ENCODE measurements at regions not wholly inside any gene's neighbourhood (a gene's known extent, or its start where the extent isn't known, plus 50 kb on each side); places are given as distances from the start of the nearest gene placed in this dataset.
"Not testable (repeated sequence)": the region's sequence is repeated elsewhere in the genome, so short reads cannot be mapped to it uniquely, and the experiment has no call there.

DNA sequence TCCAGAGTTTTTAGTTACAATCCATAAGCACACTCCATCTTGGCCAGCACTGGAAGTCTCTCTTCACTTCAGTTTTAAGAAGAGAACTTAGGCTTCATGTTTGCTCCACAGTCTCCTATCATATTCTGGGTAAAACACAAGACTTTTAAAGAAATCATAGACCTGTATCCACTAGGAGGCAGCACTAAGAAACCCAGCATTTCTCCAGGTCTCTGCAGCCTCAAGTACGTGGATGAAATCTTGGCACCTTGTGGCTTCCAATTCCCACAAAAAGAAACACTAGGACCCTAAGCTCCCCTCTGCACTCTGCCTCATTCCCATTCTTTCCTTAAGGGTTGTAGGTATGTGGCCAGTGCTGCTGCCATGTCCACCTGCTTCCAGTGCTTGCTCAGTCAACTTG, 367.3 kb upstream of the CASK start:
- peak; percentile 48 for DNase-seq (ENCODE audit: low spot score)

DNA sequence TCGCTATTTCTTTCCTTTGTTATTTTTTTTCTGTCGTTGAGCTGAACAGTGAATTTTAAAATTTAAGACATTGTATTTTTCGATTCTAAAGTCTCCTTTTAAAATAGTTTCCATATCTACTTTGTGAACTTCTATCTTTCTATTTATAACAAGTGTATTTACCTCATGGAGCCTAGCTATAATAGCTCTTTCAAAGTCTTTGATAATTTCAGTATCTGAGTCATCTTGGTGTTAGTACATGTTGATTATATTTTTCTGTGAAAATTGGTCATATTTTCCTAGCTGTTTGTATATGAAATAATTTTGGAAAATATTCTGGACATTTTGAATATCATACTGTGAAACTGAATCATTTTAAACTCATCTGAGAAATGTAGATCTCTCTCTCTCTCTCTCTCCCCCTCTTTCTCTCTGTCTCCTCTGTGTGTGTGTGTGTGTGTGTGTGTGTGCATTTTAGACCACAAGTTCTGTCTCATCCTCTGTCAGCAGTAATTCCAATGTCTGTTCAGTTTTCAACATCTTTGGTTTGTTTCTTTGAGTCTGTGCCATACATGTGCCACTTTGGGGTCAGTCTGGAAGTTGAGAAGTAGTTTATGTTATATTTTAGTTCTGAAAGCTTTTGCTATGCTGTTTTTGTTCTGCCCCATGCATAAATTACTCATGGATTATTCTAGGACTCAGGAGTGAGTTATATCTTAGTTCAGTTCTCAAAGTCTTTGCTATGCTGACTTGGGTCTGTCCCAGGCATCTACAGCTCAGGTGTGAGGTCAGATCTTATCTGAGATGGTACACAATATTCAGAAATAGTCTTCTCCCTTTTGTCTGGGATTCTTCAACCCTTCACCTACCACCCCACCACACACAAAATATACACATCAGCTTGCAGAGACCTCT, 366.4 kb upstream of the CASK start:
- no peak for DNase-seq (ENCODE audit: low spot score)

DNA sequence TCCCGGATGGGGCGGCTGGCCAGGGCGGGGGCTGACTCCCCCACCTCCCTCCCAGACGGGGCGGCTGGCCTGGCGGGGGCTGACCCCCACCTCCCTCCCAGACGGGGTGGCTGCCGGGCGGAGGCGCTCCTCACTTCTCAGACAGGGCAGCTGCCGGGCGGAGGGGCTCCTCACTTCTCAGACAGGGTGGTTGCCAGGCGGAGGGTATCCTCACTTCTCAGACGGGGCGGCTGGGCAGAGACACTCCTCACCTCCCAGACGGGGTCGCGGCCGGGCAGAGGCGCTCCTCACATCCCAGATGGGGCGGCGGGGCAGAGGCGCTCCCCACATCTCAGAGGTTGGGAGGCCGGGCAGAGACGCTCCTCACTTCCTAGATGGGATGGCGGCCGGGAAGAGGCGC, 362.3 kb upstream of the CASK start:
- not testable (repeated sequence) for DNase-seq (ENCODE audit: low spot score)

DNA sequence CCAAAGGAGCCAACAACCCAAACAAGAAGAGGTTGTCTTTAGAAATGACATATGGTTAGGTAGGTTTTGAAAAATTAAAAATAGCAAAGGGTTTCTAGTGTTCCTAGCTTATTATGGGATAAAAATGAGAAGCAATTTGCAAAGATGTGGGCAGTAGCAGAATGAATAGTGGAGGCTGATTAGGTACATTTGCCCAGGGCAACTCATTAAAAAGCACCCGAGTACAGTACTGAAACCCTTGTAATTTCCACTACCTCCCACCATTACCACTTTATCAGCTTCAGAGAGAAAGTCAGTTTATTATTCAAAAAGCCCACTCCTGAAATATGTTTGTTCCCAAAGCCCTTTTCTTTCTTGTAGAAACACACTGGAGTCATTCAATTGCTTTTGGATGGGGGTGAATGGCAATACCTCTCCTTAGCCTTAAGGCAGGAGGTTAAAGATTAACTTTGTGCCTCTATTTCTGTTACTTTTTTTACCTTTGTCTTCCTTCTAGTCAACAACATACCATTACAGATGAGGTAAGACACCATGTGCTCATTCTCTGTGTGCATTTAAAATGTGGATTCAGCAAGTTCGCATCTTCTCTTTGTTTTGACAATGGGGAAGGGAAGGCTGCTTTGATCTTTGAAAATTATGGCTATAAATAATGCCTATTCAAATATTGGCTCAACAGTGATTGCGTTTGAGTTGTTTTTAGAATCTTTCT, 353.8 kb upstream of the CASK start:
- no peak for DNase-seq (ENCODE audit: low spot score)

DNA sequence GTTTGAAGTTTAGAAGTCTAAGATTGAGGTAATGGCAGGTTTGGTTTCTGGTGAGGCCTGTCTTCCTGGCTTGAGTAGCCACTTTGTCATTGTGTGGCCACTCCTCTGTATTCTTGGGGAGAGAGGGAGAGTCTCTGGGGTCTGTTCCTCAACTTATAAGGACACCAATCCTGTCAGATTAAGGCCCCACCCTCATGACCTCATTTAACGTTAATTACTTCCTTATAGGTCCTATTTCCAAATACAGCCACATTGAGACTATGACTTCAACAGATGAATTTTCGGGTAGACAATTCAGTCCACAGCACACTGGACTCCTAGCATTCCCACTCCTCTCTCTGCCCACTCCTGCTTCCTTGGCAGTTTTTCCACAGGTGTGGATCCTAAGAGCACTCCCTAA, 350.8 kb upstream of the CASK start:
- no peak for DNase-seq (ENCODE audit: low spot score)

DNA sequence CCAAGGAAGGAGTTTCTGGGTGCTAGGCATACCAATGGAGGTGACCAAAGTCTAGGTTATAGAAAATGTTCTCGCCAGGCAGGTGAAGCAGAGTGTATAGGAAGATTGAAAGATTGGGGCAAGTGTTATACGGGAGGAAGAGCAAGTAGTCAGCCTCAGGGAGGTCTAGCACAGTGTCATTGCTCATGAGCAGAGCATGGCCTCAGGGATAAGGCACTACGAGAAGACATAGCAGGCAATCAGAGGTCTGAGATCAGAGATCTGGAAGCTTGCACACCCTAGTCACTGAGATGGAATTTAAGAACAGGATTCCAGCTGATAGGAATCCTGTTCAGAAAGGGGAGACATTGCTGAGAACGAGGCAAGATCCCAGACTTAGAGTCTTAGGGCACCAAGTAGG, 350.0 kb upstream of the CASK start:
- no peak for DNase-seq (ENCODE audit: low spot score)

DNA sequence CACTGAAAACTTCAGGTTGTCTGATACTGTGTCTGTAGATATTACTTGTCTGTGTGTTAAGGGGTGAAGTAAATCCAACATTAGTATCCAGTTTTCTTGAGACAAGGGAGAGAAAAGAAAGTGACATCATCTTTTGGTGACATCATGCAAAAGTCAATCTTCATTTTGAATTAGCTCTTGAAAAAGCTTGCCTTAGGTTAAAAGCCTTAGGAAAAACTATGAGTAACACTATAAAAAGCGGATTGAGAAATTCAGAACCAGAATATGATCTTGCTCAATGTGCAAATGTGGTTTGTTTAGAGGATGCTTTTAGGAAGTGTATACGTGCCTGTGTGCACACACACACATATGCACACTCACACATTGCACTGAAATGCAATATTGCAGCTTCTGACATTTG, 345.8 kb upstream of the CASK start:
- no peak for DNase-seq (ENCODE audit: low spot score)

DNA sequence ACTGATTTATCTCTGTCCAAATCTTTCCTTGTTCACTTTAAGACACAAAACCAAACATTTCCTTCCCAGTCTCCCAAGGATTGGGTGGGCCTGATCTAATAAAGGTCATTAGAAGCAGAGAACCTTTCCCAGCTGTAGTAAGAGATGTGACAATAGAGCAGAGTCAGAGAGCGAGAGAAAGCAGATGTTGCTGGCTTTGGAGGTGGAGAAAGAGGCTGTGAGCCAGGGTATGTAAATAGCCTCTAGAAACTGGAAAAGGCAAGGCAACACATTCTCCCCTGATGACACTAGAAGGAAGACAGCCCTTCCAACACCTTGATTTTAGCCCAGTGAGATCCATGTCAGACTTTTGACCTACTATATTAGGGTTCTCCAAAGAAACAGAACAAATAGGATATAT, 337.5 kb upstream of the CASK start:
- DNase-seq (ENCODE audit: low spot score): no peak

DNA sequence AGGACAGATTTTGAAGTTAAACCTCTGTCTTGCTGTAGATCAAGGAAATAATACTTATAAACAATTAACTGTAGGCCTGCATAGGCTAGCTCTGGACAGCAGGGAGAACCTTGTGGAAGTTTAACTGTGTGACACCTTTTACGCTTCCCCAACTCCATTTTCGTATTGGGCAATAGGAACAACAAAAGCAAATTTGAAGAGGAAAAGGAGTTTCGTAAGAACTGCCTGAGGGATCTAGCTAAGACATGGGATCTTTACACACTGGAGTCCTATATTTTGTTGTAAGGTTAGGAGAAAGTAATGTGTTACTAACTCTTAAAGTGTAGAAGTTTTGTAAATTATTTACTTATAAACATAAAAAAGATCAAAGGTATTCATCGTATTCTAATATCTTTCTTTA, 324.9 kb upstream of the CASK start:
- DNase-seq (ENCODE audit: low spot score): no peak

DNA sequence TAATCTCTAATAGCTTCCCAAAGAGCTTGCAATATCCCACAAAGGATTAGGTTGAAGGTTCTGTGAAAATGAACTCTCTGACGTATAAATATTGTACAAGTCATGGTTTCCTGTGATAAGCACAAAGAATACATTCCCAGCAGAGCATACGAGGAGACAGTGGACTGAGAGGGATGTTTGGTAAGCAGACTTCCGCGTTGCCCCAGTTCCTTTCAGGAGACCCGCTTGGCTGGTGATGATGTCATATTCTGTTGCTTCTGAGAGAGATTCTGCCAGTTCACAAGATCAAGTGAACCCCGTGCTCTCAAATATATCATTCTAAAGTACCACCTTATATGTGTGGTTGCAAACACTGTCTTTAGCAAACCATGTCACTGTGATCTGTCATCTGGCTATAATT, 323.9 kb upstream of the CASK start:
- no peak for DNase-seq (ENCODE audit: low spot score)

DNA sequence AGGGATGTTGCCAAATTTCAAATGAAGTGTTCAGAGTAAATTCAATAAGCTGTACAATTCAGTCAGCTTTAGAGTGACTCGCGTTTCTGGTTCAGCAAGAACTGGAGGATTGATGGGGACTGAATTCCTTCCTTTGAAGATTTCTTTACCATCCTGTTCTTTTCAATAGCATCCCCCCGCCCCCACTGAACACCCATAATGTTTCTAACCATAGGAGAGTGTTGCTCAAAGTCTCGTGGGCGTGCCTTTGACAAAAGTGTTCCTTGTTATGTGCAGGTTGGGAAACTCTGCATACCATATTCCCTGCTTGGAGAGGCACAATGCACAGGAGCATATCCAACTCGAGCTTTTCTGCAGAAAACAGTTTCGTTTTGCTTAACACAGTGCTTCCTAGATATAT, 323.5 kb upstream of the CASK start:
- no peak for DNase-seq (ENCODE audit: low spot score)

DNA sequence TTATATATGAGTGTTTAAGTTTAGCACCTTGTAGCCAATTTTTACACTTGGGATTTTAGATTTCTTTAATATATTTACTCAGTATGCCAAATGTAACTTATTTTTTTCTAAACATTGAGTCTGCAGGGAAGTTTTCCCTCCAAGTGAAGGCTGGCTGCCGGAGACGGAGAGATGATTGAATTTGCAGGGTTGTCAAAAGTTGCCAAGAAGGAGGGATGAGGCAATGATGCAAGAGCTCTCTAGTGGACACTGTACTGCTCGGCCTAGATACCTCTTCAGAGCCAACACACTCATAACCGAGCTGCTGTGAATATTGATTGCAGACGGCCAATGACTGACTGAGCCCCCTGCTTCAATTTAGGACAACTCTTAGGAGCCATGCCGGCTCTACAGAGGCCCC, 318.6 kb upstream of the CASK start:
- DNase-seq (ENCODE audit: low spot score): no peak

DNA sequence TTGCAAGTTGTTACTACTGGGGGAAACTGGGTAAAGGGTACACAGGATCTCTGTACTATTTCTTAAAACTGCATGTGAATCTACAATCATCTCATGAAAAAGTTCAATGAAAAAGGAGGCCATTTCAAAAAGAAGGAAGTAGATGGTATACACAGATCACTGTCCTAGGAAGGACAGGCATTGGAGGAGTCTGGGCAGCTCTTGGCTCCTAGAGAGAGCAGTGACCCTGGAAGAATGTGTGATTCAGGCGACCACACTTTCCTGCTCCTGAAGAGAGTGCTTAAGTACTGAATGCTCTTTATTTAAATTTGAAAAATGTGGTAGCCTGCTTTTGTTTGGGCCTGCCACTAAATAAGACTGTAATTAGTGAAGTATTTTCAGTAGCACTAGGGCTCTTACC, 318.1 kb upstream of the CASK start:
- no peak for DNase-seq (ENCODE audit: low spot score)

DNA sequence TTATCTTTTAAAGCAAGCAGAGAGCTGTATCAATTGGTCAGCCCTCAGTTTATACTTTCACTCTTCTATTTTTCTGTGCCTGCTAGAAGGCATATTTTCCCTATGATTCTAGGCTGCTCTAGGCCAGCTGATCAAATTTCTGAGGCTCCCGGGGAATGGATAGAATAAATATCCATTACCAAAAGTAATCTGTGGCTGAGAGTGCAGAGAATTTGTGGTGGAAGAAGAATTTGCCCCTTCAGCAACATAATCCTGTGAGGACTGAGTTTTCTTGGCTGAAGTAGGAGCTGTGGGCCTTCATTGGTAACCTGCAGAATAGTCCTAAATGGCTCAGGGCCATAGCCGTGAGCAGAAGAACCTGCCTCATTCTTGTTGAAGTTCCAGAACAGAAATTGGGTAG, 314.6 kb upstream of the CASK start:
- no peak for DNase-seq (ENCODE audit: low spot score)

DNA sequence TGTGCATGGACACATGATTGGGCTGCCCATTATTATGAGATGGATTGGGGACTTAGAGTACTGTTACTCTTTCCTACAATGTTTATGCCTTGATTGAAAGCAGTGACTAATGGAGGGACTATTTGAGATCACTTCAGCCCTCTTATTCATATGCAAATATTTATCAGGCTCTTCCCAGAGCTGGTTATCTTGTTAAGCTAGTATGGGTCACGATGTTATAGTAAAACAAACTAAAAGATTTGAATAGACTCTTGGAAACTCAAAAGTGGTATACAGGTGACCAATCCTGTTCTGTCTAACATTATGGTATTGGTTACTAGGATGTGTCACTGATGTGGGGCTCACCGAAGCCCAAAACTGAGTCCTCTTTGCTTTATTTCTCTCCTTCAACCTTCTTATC, 306.2 kb upstream of the CASK start:
- DNase-seq (ENCODE audit: low spot score): no peak

DNA sequence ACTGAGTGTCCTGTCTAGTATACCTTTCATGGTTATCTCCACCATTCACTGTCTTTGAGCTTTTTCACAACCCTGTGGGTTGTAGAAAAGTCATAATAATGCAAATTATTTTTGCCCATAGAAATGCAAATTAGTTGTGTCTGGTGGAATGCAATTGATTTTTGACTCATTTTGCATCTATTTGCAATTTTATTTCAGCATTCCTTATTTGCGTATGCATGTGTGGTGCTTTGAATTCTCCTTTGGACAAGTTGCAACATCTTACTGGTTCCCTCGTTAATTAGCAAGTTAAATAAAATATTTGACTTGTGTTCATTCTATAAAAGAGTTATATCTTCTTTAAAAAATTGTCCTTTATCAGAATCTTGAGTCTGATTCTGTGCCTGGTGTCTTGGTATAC, 297.3 kb upstream of the CASK start:
- no peak for DNase-seq (ENCODE audit: low spot score)

DNA sequence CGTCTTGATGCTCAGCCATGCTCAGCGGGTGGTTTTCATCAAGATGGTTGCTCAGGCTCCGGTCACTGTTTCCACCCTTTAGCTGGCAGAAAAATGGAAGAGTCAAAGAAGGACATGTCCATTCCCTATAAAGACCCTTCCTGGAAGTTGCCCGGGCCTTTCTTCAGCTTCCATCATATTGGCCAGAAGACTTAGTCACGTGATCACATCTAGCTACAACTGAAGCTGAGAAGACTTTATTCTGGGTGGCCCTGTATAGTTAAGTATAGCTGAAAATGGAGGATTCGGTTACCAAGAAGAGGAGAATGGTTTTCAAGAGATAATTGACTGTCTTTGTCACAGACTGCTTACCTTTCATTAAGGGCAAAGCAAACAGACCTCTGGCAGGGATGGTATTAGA, 296.7 kb upstream of the CASK start:
- no peak for DNase-seq (ENCODE audit: low spot score)

DNA sequence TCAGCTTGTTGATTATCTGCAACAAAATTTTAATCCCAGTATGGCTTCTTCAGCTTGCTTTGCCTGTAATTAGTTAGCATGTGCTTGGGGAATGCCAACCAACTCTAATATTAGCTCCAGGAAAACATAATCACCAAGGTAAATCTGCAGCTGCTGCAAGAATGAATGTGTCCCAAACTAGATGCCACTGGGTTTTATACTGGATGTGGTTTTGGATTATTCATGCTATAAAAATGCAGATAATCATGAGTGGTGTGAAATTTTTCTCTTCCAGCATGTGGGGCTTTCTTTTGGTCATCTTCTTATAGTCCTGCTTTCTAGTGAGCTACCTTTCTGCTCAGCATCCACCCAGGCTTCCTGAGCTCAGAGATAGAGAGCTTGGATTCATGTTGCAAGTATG, 295.9 kb upstream of the CASK start:
- DNase-seq (ENCODE audit: low spot score): no peak

DNA sequence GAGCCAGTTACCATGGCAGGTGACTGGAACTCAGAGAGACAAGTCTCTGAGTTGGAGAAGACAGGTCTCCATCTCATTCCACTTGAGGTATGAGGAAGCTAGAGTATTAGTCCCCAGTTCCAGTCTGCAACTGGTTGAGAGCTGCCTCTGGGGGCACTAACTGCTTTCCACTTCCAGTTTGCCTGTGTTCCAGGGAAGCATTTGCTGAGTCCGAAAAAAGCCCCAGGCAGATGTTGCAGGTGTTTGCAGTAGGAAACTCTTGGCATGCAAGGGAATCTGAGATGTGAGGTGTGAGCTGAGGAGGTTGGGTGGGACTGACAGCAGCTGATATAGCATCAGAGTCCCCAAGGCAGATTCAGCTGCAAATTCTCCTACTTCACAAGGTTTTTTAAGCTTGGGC, 272.2 kb upstream of the CASK start:
- DNase-seq (ENCODE audit: low spot score): peak; percentile 11

DNA sequence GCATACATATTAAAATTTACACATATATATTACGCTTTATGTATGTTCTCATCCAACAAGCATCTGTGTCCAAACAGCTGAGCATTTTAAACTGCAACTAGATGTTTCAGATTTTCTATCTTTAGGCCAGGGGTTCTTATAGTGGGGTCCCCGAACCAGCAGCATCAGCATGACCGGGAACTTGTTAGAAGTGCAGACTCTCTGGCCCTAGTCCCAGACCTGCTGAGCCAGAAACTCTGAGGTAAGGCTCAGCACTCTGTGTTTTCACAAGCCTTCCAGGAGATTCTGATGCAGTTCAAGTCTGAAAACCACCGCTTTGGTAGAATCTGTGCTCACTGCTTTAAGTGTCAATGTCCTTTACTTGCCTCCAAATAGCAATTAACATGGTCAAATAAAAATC, 266.2 kb upstream of the CASK start:
- DNase-seq (ENCODE audit: low spot score): no peak

DNA sequence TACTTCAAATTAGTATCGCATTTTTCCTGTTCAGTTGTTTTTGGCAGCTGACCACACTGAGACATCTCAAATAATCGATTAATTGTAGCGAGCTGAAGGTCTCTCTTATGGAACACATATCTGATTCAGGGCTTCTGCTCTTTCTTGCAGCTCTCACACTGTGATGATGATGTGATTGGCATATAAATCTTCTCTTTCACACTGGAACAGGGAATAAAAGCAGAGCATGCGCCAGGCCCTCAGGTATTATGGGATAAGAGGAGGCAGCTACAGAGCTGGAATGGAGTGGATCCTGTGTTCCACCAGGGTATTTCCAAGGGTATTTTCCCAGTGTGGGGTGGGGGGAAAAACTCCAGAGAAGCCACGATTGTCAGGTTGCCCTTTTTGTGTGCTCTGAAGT, 265.4 kb upstream of the CASK start:
- DNase-seq (ENCODE audit: low spot score): no peak

DNA sequence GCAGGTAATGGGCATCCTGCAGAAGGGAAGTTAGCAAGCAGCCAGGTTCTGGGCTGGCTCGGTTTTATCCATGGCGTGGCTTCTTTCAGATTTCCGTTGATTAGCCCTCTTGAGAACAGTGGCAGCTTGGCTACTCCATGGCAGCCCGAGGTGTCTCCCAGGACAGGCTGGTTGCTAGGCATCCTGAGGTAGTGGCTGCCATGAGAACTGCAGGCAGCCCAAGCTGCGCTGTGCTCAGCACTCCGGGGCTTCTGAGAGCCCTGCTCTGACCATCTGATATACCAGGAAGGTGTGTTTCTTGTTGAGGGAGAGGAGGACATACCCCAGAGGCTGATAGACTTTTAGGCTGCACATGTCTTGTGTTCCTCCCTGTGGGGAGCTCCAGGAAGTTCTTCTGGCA, 253.4 kb upstream of the CASK start:
- peak; percentile 9 for DNase-seq (ENCODE audit: low spot score)

DNA sequence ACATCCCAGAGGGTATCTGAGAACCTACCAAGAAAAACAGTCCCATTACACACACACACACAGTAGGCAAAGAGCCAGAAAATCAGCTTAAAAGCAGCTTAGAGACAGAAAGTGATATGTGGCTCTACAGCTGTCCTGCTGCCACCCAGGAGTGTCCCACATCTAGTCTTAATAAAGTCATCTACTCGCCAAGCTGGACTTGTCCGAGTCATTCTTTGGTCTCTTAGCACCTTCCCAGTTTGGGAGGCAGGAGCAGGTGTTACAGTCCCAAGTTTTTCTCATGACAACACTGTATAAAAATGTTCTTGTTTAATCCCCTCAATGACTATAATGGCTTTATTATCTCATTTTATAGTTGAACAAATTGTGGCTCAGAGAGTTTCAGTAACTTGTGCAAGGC, 252.5 kb upstream of the CASK start:
- no peak for DNase-seq (ENCODE audit: low spot score)
